ENCODE measurements at regions not wholly inside any gene's neighbourhood (a gene's known extent, or its start where the extent isn't known, plus 50 kb on each side); places are given as distances from the start of the nearest gene placed in this dataset.
A peak's percentile ranks its signal among the peaks of the same experiment; 100 is the strongest.
"Not testable (repeated sequence)": the region's sequence is repeated elsewhere in the genome, so short reads cannot be mapped to it uniquely, and the experiment has no call there.

DNA sequence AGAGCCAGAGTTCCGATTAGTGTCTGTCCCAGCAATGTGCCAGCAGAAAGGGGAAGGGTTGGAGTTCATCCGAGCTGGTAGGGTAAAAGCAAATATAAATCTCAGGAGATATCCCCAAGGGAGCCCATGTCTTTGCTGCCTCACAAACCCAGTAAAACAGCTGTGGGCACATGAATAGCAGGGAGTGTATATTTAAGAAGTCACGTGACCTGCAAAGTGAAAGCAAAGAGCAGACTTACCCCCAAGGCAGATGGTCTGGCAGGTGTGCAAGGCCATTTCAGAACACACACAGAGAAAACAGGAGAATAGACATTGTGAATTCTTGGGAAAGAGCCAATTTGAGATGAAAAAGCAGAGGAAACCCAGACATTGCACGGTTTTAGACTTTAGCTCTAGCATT lies 653.4 kb downstream of the TGIF2LX start:
- peak; percentile 97 for FAIRE-seq
- not testable (repeated sequence) for H3K27me3 ChIP-seq (ENCODE audit: control insufficient read depth, insufficient read depth, low read length); H3K4me3 ChIP-seq (ENCODE audit: low read depth, low read length); DNase-seq (ENCODE audit: low read depth); H3K36me3 ChIP-seq (ENCODE audit: control insufficient read depth, insufficient read depth, low read length)

DNA sequence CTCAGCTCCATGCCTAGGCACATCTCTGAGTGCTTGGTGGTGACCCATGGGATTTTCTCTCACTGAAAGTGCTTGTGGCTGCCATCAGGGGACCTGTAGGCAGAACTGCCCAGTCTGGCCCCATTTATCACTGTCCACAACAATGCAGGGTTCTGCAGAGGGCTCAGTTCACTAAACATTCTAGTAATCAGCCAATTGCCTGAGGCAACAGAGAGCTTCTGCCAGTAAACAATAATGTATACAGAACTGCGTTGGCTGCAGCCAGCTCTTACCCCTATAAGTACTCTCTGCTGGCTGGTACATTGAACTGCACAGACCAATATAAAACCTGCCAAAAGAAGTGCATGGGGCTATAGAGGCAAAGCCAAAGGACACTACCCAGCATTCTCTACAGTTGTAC lies 680.2 kb downstream of the TGIF2LX start:
- not testable (repeated sequence) for FAIRE-seq; H3K4me3 ChIP-seq (ENCODE audit: low read depth, low read length); DNase-seq (ENCODE audit: low read depth); H3K36me3 ChIP-seq (ENCODE audit: control insufficient read depth, insufficient read depth, low read length); H3K27me3 ChIP-seq (ENCODE audit: control insufficient read depth, insufficient read depth, low read length)

DNA sequence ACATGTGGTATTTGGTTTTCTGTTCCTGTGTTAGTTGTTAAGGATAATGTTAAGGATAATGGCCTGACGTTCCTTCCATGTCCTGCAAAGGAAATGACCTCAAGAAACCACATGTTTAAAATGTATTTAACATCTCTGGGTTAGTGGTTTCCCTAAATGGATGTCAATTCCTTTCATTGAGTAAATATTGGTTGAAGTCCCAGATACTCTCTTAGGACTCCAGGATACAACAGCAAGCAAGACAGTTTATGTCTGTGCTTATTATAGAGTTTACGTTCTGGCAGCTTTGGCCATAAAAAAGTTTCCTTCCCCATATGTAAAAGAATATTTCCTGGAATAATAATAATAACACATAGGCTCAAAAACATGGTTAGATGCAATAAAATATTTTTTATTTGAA lies 684.0 kb downstream of the TGIF2LX start:
- not testable (repeated sequence) for H3K4me3 ChIP-seq (ENCODE audit: low read depth, low read length); H3K27me3 ChIP-seq (ENCODE audit: control insufficient read depth, insufficient read depth, low read length); H3K36me3 ChIP-seq (ENCODE audit: control insufficient read depth, insufficient read depth, low read length); FAIRE-seq; DNase-seq (ENCODE audit: low read depth)

DNA sequence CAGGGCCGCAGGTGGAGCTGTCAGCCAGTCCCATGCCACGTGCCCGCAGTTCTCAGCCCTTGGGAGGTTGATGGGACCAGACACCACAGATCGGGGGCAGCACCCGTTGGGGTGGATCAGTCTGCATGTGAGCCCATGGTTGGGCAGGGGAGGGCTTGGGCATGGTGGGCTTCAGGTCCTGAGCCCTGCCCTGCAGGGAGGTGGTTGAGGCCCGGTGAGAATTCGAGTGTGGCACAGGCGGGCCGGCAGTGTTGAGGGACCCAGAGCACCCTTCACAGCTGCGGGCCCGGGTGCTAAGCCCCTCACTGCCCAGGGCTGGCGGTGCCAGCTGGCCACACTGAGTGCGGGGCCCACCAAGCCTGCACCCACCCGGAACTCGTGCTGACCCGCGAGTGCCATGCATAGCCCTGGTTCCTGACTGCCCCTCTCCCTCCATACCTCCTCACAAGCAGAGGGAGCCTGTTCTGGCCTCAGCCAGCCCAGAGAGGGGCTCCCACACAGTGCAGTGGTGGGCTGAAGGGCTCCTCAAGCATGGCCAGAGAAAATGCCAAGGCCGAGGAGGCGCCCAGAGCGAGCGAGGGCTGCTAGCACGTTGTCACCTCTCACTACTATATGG lies 696.1 kb downstream of the TGIF2LX start:
- FAIRE-seq = no peak
- no peak for DNase-seq (ENCODE audit: low read depth)
- Histone ChIP-seq H3K27me3 (ENCODE audit: control insufficient read depth, insufficient read depth, low read length) (no peaks in the 10 kb centered on the region), H3K4me3 (ENCODE audit: low read depth, low read length) (no peak overlapping the region), H3K36me3 (ENCODE audit: control insufficient read depth, insufficient read depth, low read length) (no peaks in the 10 kb centered on the region)
- TF ChIP-seq, protein P1, sequence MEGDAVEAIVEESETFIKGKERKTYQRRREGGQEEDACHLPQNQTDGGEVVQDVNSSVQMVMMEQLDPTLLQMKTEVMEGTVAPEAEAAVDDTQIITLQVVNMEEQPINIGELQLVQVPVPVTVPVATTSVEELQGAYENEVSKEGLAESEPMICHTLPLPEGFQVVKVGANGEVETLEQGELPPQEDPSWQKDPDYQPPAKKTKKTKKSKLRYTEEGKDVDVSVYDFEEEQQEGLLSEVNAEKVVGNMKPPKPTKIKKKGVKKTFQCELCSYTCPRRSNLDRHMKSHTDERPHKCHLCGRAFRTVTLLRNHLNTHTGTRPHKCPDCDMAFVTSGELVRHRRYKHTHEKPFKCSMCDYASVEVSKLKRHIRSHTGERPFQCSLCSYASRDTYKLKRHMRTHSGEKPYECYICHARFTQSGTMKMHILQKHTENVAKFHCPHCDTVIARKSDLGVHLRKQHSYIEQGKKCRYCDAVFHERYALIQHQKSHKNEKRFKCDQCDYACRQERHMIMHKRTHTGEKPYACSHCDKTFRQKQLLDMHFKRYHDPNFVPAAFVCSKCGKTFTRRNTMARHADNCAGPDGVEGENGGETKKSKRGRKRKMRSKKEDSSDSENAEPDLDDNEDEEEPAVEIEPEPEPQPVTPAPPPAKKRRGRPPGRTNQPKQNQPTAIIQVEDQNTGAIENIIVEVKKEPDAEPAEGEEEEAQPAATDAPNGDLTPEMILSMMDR (IDR thresholded peaks at IDR 0.05; ENCODE audit: insufficient read depth, low read length, severe bottlenecking) = no peak

DNA sequence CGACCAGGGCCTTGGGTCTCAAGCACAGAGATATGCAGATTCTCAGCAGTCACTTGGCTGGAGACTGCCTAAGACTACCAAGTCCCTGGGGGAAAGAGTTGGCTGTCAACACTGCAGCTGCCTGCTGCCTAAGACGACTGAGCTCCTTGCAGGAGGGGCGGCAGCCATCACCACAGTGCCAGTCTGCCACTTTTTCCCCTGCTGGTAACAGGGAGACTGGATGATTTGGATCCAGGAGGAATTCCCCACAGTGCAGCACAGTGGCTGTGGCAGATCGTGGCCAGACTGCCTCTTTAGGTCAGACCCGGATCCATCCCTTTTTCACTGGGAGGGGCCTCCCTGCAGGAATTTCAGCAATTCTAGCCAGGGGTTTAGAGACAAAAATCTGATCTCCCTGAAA lies 743.5 kb downstream of the TGIF2LX start:
- not testable (repeated sequence) for FAIRE-seq

DNA sequence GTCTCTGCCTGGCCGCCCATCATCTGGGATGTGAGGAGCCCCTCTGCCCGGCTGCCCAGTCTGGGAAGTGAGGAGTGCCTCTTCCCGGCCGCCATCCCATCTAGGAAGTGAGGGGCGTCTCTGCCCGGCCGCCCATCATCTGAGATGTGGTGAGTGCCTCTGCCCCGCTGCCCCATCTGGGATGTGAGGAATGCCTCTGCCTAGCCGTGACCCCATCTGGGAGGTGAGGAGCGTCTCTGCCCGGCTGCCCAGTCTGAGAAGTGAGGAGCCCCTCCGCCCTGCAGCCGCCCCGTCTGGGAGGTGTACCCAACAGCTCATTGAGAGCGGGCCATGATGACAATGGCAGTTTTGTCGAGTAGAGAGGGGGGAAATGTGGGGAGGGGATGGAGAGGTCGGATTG lies 721.1 kb upstream of the PABPC5 start:
- not testable (repeated sequence) for DNase-seq (ENCODE audit: low read depth); FAIRE-seq; H3K36me3 ChIP-seq (ENCODE audit: control insufficient read depth, insufficient read depth, low read length); H3K4me3 ChIP-seq (ENCODE audit: low read depth, low read length); H3K27me3 ChIP-seq (ENCODE audit: control insufficient read depth, insufficient read depth, low read length)

More for the DNA sequence above, 743.5 kb downstream of the TGIF2LX start:
- not testable (repeated sequence) for H3K36me3 ChIP-seq (ENCODE audit: control insufficient read depth, insufficient read depth, low read length); H3K4me3 ChIP-seq (ENCODE audit: low read depth, low read length); DNase-seq (ENCODE audit: low read depth); H3K27me3 ChIP-seq (ENCODE audit: control insufficient read depth, insufficient read depth, low read length)

DNA sequence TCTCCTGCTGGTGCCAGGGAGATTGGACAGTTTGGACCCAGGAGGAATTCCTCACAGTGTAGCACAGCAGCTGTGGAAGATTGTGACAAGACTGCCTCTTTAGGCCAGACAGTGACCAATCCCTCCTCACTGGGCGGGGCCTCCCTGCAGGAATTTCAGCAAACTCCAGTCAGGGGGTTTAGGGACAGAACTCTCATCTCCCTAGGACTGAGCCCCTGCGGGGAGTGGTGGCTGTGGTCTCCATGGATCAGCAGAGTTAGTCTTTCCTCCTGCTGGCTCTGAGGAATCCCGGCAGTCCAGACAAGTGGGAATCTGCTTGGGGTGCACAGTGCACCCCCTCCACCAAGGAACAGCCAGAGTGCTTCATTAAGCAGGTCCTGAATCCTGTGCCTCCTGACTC lies 697.1 kb upstream of the PABPC5 start:
- H3K27me3 ChIP-seq (ENCODE audit: control insufficient read depth, insufficient read depth, low read length); FAIRE-seq; DNase-seq (ENCODE audit: low read depth); H3K36me3 ChIP-seq (ENCODE audit: control insufficient read depth, insufficient read depth, low read length); H3K4me3 ChIP-seq (ENCODE audit: low read depth, low read length): not testable (repeated sequence)

DNA sequence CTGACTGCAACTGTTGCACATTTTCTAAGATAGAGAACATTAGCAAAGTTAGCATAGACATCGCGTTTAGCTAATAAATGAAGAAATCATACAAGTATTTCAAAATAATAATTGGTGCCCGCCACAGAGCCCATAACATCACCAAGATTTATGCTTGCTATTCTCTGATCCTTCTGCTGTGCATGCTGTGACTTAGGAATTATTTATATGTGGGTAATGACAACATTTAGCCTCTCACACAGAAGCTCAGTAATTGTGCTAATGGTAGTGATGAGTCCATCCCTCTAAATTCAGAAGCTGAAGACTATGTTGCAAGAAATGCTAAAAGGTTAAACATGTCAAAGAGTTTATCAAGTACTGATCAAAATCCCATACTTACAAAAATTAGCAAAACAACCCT lies 677.0 kb upstream of the PABPC5 start:
- H3K4me3 ChIP-seq (ENCODE audit: low read depth, low read length); H3K27me3 ChIP-seq (ENCODE audit: control insufficient read depth, insufficient read depth, low read length); FAIRE-seq; H3K36me3 ChIP-seq (ENCODE audit: control insufficient read depth, insufficient read depth, low read length); DNase-seq (ENCODE audit: low read depth): not testable (repeated sequence)

DNA sequence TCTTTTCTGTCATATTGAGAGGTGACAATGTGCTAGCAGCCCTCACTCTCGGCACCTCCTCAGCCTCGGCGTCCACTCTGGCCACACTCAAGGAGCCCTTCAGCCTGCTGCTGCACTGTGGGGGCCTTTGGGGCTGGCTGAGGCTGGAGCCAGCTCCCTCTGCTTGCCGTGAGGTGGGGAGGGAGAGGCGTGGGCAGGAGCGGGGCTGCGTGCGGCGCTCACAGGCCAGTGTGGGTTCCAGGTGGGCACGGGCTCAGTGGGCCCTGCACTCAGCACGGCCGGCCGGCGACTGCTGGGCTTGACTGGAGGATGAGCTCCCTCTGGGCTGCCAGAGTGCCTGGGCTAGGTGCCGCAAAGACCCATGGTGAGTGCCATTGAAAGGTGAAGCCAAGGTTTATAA lies 669.2 kb upstream of the PABPC5 start:
- not testable (repeated sequence) for H3K27me3 ChIP-seq (ENCODE audit: control insufficient read depth, insufficient read depth, low read length); DNase-seq (ENCODE audit: low read depth); H3K4me3 ChIP-seq (ENCODE audit: low read depth, low read length); H3K36me3 ChIP-seq (ENCODE audit: control insufficient read depth, insufficient read depth, low read length); FAIRE-seq

DNA sequence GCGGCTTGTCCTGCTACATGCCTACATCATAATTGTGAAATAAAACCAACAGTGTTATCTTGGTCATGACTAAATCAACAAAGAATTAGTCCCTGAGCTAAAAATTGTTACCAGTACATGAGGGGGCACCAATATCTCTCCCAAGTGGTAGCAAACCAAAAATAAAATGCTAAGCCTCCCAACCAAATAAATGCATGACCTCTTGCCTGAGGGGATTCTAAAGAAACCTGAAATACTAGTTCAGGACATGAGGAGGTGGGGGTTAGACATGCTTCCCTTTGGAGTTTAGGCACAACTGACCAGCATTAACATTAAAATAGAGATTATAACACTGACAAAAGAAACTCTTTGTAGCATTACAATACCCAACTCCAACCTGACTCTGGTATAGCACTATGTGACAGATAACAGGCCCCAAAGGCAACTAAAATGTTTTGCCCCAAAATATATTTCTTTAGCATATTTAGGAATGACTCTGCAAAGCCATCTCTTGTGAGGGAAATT lies 654.3 kb upstream of the PABPC5 start:
- not testable (repeated sequence) for FAIRE-seq; H3K36me3 ChIP-seq (ENCODE audit: control insufficient read depth, insufficient read depth, low read length); H3K27me3 ChIP-seq (ENCODE audit: control insufficient read depth, insufficient read depth, low read length); DNase-seq (ENCODE audit: low read depth); H3K4me3 ChIP-seq (ENCODE audit: low read depth, low read length)
